Kidney (tissue), 13 donors: ENCODE measurements at regions not wholly inside any gene's neighbourhood (a gene's known extent, or its start where the extent isn't known, plus 50 kb on each side); places are given as distances from the start of the nearest gene placed in this dataset.

Experiments
- DNase-seq, 5 donors: peaks; one replicate each; pipeline ENCODE4 v3.0.0-alpha.2; 2013 to 2020
- FAIRE-seq: peaks from 2 replicates; lab custom pipeline; 2012; peaks lifted over from hg19 to GRCh38; lab: Jason Lieb, UNC
- H3K27ac ChIP-seq, 2 donors: one replicate each; pipeline ENCODE4 v1.7.0; 2013; ENCODE audit warnings: low read depth in 2 of 2, low read length in 2 of 2, inconsistent platforms in 1 of 2
- H3K27me3 ChIP-seq: one replicate; pipeline ENCODE4 v1.7.1; 2013; ENCODE audit warnings: low read length, inconsistent platforms; ENCODE audit not compliant: control insufficient read depth, insufficient read depth
- H3K36me3 ChIP-seq, 3 donors: one replicate each; pipeline versions ENCODE4 v1.7.0 to v1.7.1; 2013; ENCODE audit warnings: low read length in 3 of 3, control low read depth in 1 of 3, inconsistent platforms in 1 of 3; ENCODE audit not compliant: insufficient read depth in 3 of 3, control insufficient read depth in 2 of 3
- H3K4me1 ChIP-seq, 3 donors: one replicate each; pipeline versions ENCODE4 v1.7.0 to v1.7.1; 2013; ENCODE audit warnings: low read length in 3 of 3, inconsistent platforms in 1 of 3, low read depth in 1 of 3; ENCODE audit not compliant: control insufficient read depth in 2 of 3, insufficient read depth in 2 of 3
- H3K4me3 ChIP-seq, 3 donors: one replicate each; pipeline versions ENCODE4 v1.7.0 to v1.8.1; 2013; ENCODE audit warnings: low read length in 3 of 3, control low read depth in 1 of 3, inconsistent platforms in 1 of 3
- H3K9ac ChIP-seq, 3 donors: one replicate each; pipeline versions ENCODE4 v1.7.0 to v1.7.1; 2013; ENCODE audit warnings: low read length in 3 of 3, control low read depth in 1 of 3, inconsistent platforms in 1 of 3
- H3K9me3 ChIP-seq, 3 donors: one replicate each; pipeline versions ENCODE4 v1.7.0 to v1.7.1; 2013; ENCODE audit warnings: low read length in 3 of 3, control low read depth in 1 of 3, inconsistent platforms in 1 of 3; ENCODE audit not compliant: control insufficient read depth in 2 of 3, insufficient read depth in 1 of 3
- intact Hi-C: fragments of 100-400 bp; cut with DNase I; formaldehyde crosslinking; loops from one replicate; pipeline ENCODE4 v1.11.1; 2022
- TF ChIP-seq, protein P1 (sequence below): IDR thresholded peaks from 3 replicates; pipeline ENCODE4 v1.5.1; 2012; ENCODE audit warnings: mild to moderate bottlenecking, moderate library complexity, borderline replicate concordance; ENCODE audit not compliant: insufficient read depth; ENCODE audit errors: extremely low read depth
- donor health status: control.
- donor health status: control.
- donor health status: control.
- donor health status: control.
- donor health status: control.
- donor health status: DM: yes; HTN: yes; CAD: no.
- donor health status: Normal renal cell carcinoma (clear cell type).

GRCh38 chr12:92056290-92056689 lies 89.4 kb downstream of the BTG1 start:
- H3K27ac ChIP-seq, result no peak overlapping the region

GRCh38 chr12:92055877-92056276 lies 89.8 kb downstream of the BTG1 start:
- Histone ChIP-seq H3K36me3 (no peaks in the 10 kb centered on the region), H3K27me3 (no peaks in the 10 kb centered on the region), H3K27ac (no peak overlapping the region), H3K4me3 (no peak overlapping the region), H3K9me3 (no peaks in the 10 kb centered on the region), H3K4me1 (no peaks in the 10 kb centered on the region), H3K9ac (no peak overlapping the region)
- FAIRE-seq, result no peak
- intact Hi-C loops, result no loop called here
- TF ChIP-seq, protein P1, sequence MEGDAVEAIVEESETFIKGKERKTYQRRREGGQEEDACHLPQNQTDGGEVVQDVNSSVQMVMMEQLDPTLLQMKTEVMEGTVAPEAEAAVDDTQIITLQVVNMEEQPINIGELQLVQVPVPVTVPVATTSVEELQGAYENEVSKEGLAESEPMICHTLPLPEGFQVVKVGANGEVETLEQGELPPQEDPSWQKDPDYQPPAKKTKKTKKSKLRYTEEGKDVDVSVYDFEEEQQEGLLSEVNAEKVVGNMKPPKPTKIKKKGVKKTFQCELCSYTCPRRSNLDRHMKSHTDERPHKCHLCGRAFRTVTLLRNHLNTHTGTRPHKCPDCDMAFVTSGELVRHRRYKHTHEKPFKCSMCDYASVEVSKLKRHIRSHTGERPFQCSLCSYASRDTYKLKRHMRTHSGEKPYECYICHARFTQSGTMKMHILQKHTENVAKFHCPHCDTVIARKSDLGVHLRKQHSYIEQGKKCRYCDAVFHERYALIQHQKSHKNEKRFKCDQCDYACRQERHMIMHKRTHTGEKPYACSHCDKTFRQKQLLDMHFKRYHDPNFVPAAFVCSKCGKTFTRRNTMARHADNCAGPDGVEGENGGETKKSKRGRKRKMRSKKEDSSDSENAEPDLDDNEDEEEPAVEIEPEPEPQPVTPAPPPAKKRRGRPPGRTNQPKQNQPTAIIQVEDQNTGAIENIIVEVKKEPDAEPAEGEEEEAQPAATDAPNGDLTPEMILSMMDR, result no peak
- DNase-seq, result no peak

More at GRCh38 chr12:92056290-92056689, 89.4 kb downstream of the BTG1 start:
- no peaks in the 10 kb centered on the region for H3K36me3 ChIP-seq
- intact Hi-C loops, result no loop called here
- FAIRE-seq (no peak), DNase-seq (no peak)
- no peaks in the 10 kb centered on the region for H3K9me3 ChIP-seq
- H3K4me3 ChIP-seq, result no peak overlapping the region
- TF ChIP-seq, protein P1, result no peak
- no peak overlapping the region for H3K9ac ChIP-seq
- H3K4me1 ChIP-seq, result no peaks in the 10 kb centered on the region
- no peaks in the 10 kb centered on the region for H3K27me3 ChIP-seq

- no peaks in the 10 kb centered on the region for H3K9me3 ChIP-seq
- intact Hi-C loops, result no loop called here
- TF ChIP-seq, protein P1, result no peak
- no peak overlapping the region for H3K9ac ChIP-seq
- no peaks in the 10 kb centered on the region for H3K36me3 ChIP-seq
- DNase-seq (no peak), FAIRE-seq (no peak)
- no peak overlapping the region for H3K4me3 ChIP-seq
- H3K4me1 ChIP-seq, result no peaks in the 10 kb centered on the region
- H3K27ac ChIP-seq, result no peak overlapping the region
- H3K27me3 ChIP-seq, result no peaks in the 10 kb centered on the region
Measured at GRCh38 chr12:92051441-92051840, 94.2 kb downstream of the BTG1 start.

DNA sequence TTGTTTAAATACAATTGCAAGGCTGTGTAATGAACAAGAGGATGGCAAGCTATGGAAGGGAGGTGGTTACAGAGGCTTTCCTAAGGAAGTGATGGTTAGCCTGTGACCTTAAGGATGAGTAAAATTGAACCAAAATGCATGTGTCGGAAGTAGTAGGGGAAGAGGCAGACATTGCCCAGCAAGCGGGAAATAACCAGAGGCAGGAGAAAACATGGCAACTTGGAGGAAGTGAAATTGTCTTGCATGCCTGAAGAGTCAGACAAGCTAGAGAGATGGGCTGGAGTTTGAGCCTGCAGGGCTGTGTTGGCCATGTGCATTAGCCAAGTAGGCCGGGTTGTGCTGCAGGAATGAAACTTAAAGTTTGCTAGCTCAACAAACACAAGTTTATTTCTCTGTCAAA lies 96.2 kb downstream of the BTG1 start:
- FAIRE-seq (no peak), DNase-seq (no peak)
- Histone ChIP-seq H3K36me3 (no peaks in the 10 kb centered on the region), H3K9me3 (no peaks in the 10 kb centered on the region), H3K9ac (no peak overlapping the region), H3K4me3 (no peak overlapping the region), H3K4me1 (no peaks in the 10 kb centered on the region), H3K27ac (no peak overlapping the region), H3K27me3 (no peaks in the 10 kb centered on the region)
- intact Hi-C loops, result no loop called here
- TF ChIP-seq, protein P1, result no peak
